OCI-LY1 (cell line): ENCODE measurements at regions not wholly inside any gene's neighbourhood (a gene's known extent, or its start where the extent isn't known, plus 50 kb on each side); places are given as distances from the start of the nearest gene placed in this dataset.

Source experiments
- CTCF ChIP-seq: fragments of 200-600 bp; sonication (generic), shearing (Covaris generic); IDR thresholded peaks from 2 replicates; pipeline ENCODE4 v1.5.1; 2017; ENCODE audit warnings: mild to moderate bottlenecking, antibody characterized with exemption, low read length, moderate library complexity, mixed read lengths
- EZH2 ChIP-seq: fragments of 200-600 bp; sonication (generic), shearing (Covaris generic); IDR thresholded peaks from 2 replicates; pipeline ENCODE4 v1.8.0; 2017; ENCODE audit warnings: borderline replicate concordance, mixed run types, mild to moderate bottlenecking, antibody characterized with exemption, low read length, moderate library complexity, mixed read lengths

DNA sequence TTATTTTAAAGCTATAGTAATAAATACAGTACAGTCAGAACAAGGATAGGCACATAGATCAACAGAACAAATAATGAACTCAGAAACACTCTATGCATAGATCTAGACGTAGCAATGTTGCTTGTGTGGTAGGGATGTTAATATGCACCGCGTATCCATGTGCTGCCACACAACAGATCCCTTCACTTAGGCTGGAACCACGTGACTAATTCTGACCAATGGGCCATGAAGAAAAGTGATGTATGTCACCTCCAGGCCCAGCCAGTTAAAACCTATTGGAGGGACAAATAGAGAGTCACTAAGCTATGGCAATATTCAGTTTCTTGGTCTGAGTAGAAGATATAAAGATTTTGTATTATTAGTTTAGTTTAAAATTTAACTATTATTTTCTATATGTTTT, 91.4 kb downstream of the ADAMTS1 start:
- TF ChIP-seq CTCF, result no peak
- TF ChIP-seq EZH2, result no peak
